ENCODE measurements at regions not wholly inside any gene's neighbourhood (a gene's known extent, or its start where the extent isn't known, plus 50 kb on each side); places are given as distances from the start of the nearest gene placed in this dataset.

DNA sequence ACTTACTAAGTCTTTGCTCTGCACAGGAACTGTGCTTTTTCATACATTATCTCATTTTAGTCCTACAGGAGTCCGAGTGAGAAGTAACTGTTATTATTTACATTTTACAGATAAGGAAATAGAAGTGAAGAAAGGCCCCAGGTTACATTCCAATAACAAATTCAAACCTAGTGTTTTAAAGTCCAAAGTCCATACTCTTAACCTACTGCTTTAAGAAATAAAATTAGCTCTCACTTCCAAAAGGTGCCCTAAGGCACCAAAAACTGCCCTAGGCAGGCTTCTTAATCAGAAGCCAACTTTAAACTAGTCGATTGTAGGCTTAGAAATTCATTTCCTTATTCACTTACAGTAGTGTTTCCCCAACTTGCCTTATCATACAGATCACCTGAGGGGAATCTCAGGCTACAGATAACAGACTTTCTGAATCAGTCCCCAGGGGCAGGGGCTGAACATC, 555.9 kb downstream of the DIAPH3 start:
- DNase-seq (ENCODE audit: low read depth in 2 of 2), result no peak

DNA sequence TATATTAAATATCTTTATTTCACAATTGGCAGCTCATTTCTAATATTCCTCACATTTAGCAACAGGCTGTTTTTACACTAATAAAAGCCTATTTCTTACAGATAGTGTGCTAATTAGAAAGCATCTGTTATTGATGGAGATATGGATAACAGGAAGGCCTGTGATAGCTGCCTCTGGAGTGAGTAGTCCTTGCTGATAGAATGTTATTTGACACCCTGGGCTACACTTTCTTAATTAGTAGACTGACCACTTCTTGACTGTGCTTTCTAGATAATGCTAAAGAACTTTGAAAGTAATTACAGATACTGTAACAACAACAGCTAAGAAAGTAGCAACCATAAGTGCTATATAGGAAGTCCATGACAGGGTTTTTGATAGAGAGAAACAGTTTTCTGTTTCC, 554.3 kb downstream of the DIAPH3 start:
- no peak for DNase-seq (ENCODE audit: low read depth in 2 of 2)

All from stimulated activated CD8-positive, alpha-beta memory T cell treated with anti-CD3 and anti-CD28 coated beads, Interleukin-7, amount 100 ng/mL, for 4 hours (primary cell).